HCT116 (cell line): ENCODE measurements at regions not wholly inside any gene's neighbourhood (a gene's known extent, or its start where the extent isn't known, plus 50 kb on each side); places are given as distances from the start of the nearest gene placed in this dataset.

Experiments
- ATAC-seq: fragments of 200-7000 bp; cut with Tn5 transposase; 2 replicates; pipeline ENCODE4 v1.9.1; 2020; ENCODE audit warnings: mild to moderate bottlenecking, moderate library complexity
- BruUV-seq: library from RNA; stranded (reverse); fragments of 400-500 nt; replicated peaks from 2 replicates; lab custom pipeline; 2021; lab: Mats Ljungman, UMichigan
- CTCF ChIA-PET: fragments of 300-600 bp; sonication (Branson Sonifier 250); formaldehyde crosslinking; loops from one replicate; lab custom pipeline; 2021; ENCODE audit warnings: antibody characterized with exemption; lab: Charles Lee
- POLR2A ChIA-PET: fragments of 300-600, 350-600 bp; sonication (Branson Sonifier 250); formaldehyde crosslinking; loops from one replicate; lab custom pipeline; 2021; ENCODE audit warnings: antibody characterized with exemption; lab: Charles Lee
- RAD21 ChIA-PET, 2 experiments: fragments of 300-600 bp; sonication (Branson Sonifier 250); formaldehyde crosslinking; loops; one replicate each; lab custom pipeline; 2023; ENCODE audit warnings: low total read pairs in 2 of 2; ENCODE audit not compliant: uncharacterized antibody in 2 of 2, unreplicated experiment in 2 of 2, low non-redundant PET in 1 of 2; lab: Charles Lee
- DNase-seq: peaks from one replicate; pipeline ENCODE4 v3.0.0-alpha.2; 2010; ENCODE audit warnings: low read depth, low spot score
- H2AFZ ChIP-seq: fragments of 200-600 bp; shearing (Covaris generic), sonication (generic); 2 replicates; pipeline ENCODE4 v1.6.1; 2017; ENCODE audit warnings: low read depth, mixed run types, mixed read lengths, antibody characterized with exemption, low read length; ENCODE audit not compliant: poor library complexity, severe bottlenecking
- H3K27ac ChIP-seq: 2 replicates; pipeline ENCODE4 v1.5.1; 2012; ENCODE audit warnings: low read depth, low read length
- H3K27me3 ChIP-seq: fragments of 200-600 bp; sonication (generic); 2 replicates; pipeline ENCODE4 v1.6.1; 2016; ENCODE audit warnings: mixed run types, low read length, mixed read lengths; ENCODE audit not compliant: insufficient read depth
- H3K36me3 ChIP-seq, 2 experiments: fragments of 200-500 bp in 1 of 2; fragments of 200-600 bp in 1 of 2; sonication (Bioruptor generic) in 1 of 2; sonication (generic) in 1 of 2; 2 replicates each; pipeline versions ENCODE4 v1.5.1 to v1.6.1; 2014 to 2016; ENCODE audit warnings: low read length in 2 of 2, inconsistent platforms in 1 of 2, mixed read lengths in 1 of 2, mixed run types in 1 of 2; ENCODE audit not compliant: insufficient read depth in 2 of 2, control insufficient read depth in 1 of 2
- H3K4me1 ChIP-seq, 2 experiments: fragments of 200-600 bp in 1 of 2; sonication (generic) in 1 of 2; 2 replicates each; pipeline versions ENCODE4 v1.5.1 to v1.6.1; 2012 to 2017; ENCODE audit warnings: low read length in 2 of 2, inconsistent platforms in 1 of 2, mild to moderate bottlenecking in 1 of 2, mixed read lengths in 1 of 2, mixed run types in 1 of 2, moderate library complexity in 1 of 2; ENCODE audit not compliant: insufficient read depth in 2 of 2, control insufficient read depth in 1 of 2
- H3K4me2 ChIP-seq: fragments of 200-600 bp; sonication (generic); 2 replicates; pipeline ENCODE4 v1.6.1; 2017; ENCODE audit warnings: mixed run types, low read length, mixed read lengths
- H3K4me3 ChIP-seq, 2 experiments: fragments of 200-600 bp in 1 of 2; sonication (generic) in 1 of 2; replicated peaks in 1 of 2; 2 replicates each; pipeline ENCODE4 v1.5.1; 2011 to 2016; ENCODE audit warnings: low read length in 2 of 2, control low read depth in 1 of 2, low read depth in 1 of 2, mild to moderate bottlenecking in 1 of 2, mixed read lengths in 1 of 2, mixed run types in 1 of 2
- H3K79me2 ChIP-seq: fragments of 200-600 bp; sonication (generic); 2 replicates; pipeline ENCODE4 v1.6.1; 2017; ENCODE audit warnings: mild to moderate bottlenecking, mixed run types, low read length, moderate library complexity, mixed read lengths; ENCODE audit not compliant: insufficient read depth
- H3K9ac ChIP-seq: fragments of 200-600 bp; sonication (generic); 2 replicates; pipeline ENCODE4 v1.6.1; 2016; ENCODE audit warnings: low read length, mixed read lengths
- H3K9me2 ChIP-seq: fragments of 200-600 bp; sonication (generic), shearing (Covaris generic); 2 replicates; pipeline ENCODE4 v1.6.1; 2017; ENCODE audit warnings: mixed run types, mild to moderate bottlenecking, moderate library complexity; ENCODE audit not compliant: insufficient read depth
- H3K9me3 ChIP-seq, 2 experiments: fragments of 200-500 bp in 1 of 2; fragments of 200-600 bp in 1 of 2; sonication (Bioruptor generic) in 1 of 2; sonication (generic) in 1 of 2; 2 replicates each; pipeline ENCODE4 v1.6.1; 2014 to 2017; ENCODE audit warnings: low read length in 2 of 2, mixed read lengths in 2 of 2, inconsistent platforms in 1 of 2, low read depth in 1 of 2, mild to moderate bottlenecking in 1 of 2, mixed run types in 1 of 2, moderate library complexity in 1 of 2; ENCODE audit not compliant: control insufficient read depth in 1 of 2, insufficient read depth in 1 of 2
- H4K20me1 ChIP-seq: fragments of 200-600 bp; sonication (generic), shearing (Covaris generic); 2 replicates; pipeline ENCODE4 v1.6.1; 2017; ENCODE audit warnings: mixed run types, mild to moderate bottlenecking, moderate library complexity; ENCODE audit not compliant: insufficient read depth
- ATF3 ChIP-seq: IDR thresholded peaks from 2 replicates; pipeline ENCODE4 v1.6.1; 2012
- CBX3 ChIP-seq: IDR thresholded peaks from 2 replicates; pipeline ENCODE4 v1.6.1; 2012; ENCODE audit warnings: low read depth
- CTCF ChIP-seq, 3 experiments: fragments of 200-600 bp in 1 of 3; sonication (generic) in 1 of 3; IDR thresholded peaks in 2 of 3; conservative IDR thresholded peaks in 1 of 3; 2 replicates each; pipeline ENCODE4 v1.5.1; 2012 to 2017; ENCODE audit warnings: low read depth in 2 of 3, low read length in 2 of 3, antibody characterized with exemption in 1 of 3, borderline replicate concordance in 1 of 3, control low read depth in 1 of 3, mild to moderate bottlenecking in 1 of 3, mixed read lengths in 1 of 3, mixed run types in 1 of 3, moderate library complexity in 1 of 3; ENCODE audit not compliant: insufficient read depth in 1 of 3
- EGR1 ChIP-seq: IDR thresholded peaks from 2 replicates; pipeline ENCODE4 v1.6.1; 2012; ENCODE audit warnings: low read depth
- ELF1 ChIP-seq: IDR thresholded peaks from 2 replicates; pipeline ENCODE4 v1.6.1; 2012; ENCODE audit warnings: low read depth, borderline replicate concordance
- EZH2phosphoT487 ChIP-seq: fragments of 200-600 bp; IDR thresholded peaks from 2 replicates; pipeline ENCODE4 v1.6.1; 2018; ENCODE audit warnings: antibody characterized with exemption, borderline replicate concordance
- FOSL1 ChIP-seq: IDR thresholded peaks from 2 replicates; pipeline ENCODE4 v1.6.1; 2012; ENCODE audit warnings: low read depth
- JUND ChIP-seq: IDR thresholded peaks from 2 replicates; pipeline ENCODE4 v1.6.1; 2012
- MAX ChIP-seq: IDR thresholded peaks from 2 replicates; pipeline ENCODE4 v1.6.1; 2012
- POLR2A ChIP-seq: IDR thresholded peaks from 2 replicates; pipeline ENCODE4 v1.7.0; 2011; ENCODE audit warnings: borderline replicate concordance; ENCODE audit not compliant: insufficient read depth, insufficient read length; ENCODE audit errors: extremely low read depth
- POLR2AphosphoS5 ChIP-seq: IDR thresholded peaks from 2 replicates; pipeline ENCODE4 v1.6.1; 2011; ENCODE audit warnings: mild to moderate bottlenecking, low read depth, low read length, moderate library complexity
- RAD21 ChIP-seq: IDR thresholded peaks from 2 replicates; pipeline ENCODE4 v1.6.1; 2012; ENCODE audit warnings: low read depth, mild to moderate bottlenecking
- REST ChIP-seq: IDR thresholded peaks from 2 replicates; pipeline ENCODE4 v1.6.1; 2012; ENCODE audit warnings: low read depth
- SRF ChIP-seq: IDR thresholded peaks from 2 replicates; pipeline ENCODE4 v1.6.1; 2012; ENCODE audit warnings: low read depth
- TCF7L2 ChIP-seq: IDR thresholded peaks from 2 replicates; pipeline ENCODE4 v1.7.0; 2011; ENCODE audit warnings: borderline replicate concordance, inconsistent platforms; ENCODE audit not compliant: insufficient read depth, insufficient read length; ENCODE audit errors: extremely low read depth
- YY1 ChIP-seq: IDR thresholded peaks from 2 replicates; pipeline ENCODE4 v1.6.1; 2011; ENCODE audit warnings: low read length, low read depth, moderate library complexity, mild to moderate bottlenecking; ENCODE audit not compliant: insufficient replicate concordance; ENCODE audit errors: extremely low read depth
- ZFX ChIP-seq: fragments of 450-650 bp; IDR thresholded peaks from 2 replicates; pipeline ENCODE4 v1.6.1; 2017
- ZNF274 ChIP-seq: fragments of 200-500 bp; sonication (Bioruptor generic); IDR thresholded peaks from 2 replicates; pipeline ENCODE4 v1.6.1; 2014; ENCODE audit warnings: mild to moderate bottlenecking, low read depth, low read length, inconsistent platforms
- intact Hi-C: fragments of 100-400 bp; cut with micrococcal nuclease; formaldehyde crosslinking; loops from 2 replicates; pipeline ENCODE4 v1.10.0; 2022

- TF ChIP-seq CTCF (IDR thresholded peaks at IDR 0.05 in 2 of 3, conservative IDR thresholded peaks at IDR 0.05 in 1 of 3; ENCODE audit: borderline replicate concordance in 1 of 3, insufficient read depth in 1 of 3, low read depth in 2 of 3, low read length in 2 of 3) (no peak), ELF1 (no peak), TCF7L2 (no peak)
Measured at GRCh38 chr10:60541451-60541850, 151.8 kb upstream of the ANK3 start (continued).

DNA sequence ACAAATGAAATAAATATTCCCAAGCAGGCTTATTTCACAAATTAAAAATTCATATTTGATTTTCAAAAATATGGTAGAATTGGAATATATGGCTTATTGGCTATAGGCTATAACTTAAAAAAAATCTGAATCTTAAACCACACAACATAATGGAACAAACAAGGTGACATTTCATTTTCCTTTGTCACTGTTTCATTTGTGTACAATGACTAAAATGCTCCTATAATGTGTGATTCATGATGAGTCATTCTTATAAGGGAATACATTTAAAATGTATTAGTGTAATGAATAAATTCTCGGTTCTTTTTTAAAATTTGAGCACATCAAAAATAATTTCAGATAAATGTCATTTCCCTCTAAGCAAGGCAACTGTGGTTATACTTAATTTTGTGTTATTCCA lies 148.0 kb upstream of the ANK3 start:
- POLR2A ChIA-PET: no interaction called here
- no peaks in the 10 kb centered on the region for H3K27me3 ChIP-seq
- intact Hi-C loops: no loop called here
- H4K20me1 ChIP-seq: no peaks in the 10 kb centered on the region
- CTCF ChIA-PET: no interaction called here
- no peaks in the 10 kb centered on the region for H3K36me3 ChIP-seq
- no peak overlapping the region; the same call in 1 of the 2 replicates for H3K27ac ChIP-seq
- BruUV-seq: no TSS peak
- no peak overlapping the region for H3K9ac ChIP-seq
- H3K4me1 ChIP-seq: peaks cover 7 to 25% of the 10 kb centered on the region in 2 experiments; a peak in 3 of 4 replicates
- DNase-seq (peak; percentile 37), ATAC-seq (no peak)
- H2AFZ ChIP-seq: no peak overlapping the region
- H3K4me3 ChIP-seq: no peak overlapping the region
- H3K79me2 ChIP-seq: no peaks in the 10 kb centered on the region
- H3K9me2 ChIP-seq: no peaks in the 10 kb centered on the region; the same call in 1 of the 2 replicates
- RAD21 ChIA-PET: no interaction called here
- no peaks in the 10 kb centered on the region for H3K9me3 ChIP-seq
- H3K4me2 ChIP-seq: peak overlapping the region; percentile 58
- TF ChIP-seq EZH2phosphoT487 (no peak), FOSL1 (peak; percentile 97), REST (no peak), ATF3 (0 out of 2 replicates have a peak, but pooled peaks have one; percentile 29), POLR2AphosphoS5 (no peak), RAD21 (no peak), CBX3 (peak; percentile 58; the same call in 1 of the 2 replicates), YY1 (no peak), POLR2A (no peak), SRF (peak; percentile 71; the same call in 1 of the 2 replicates), JUND (peak; percentile 85), ZNF274 (no peak), EGR1 (peak; percentile 47; the same call in 1 of the 2 replicates), CTCF (IDR thresholded peaks at IDR 0.05 in 2 of 3, conservative IDR thresholded peaks at IDR 0.05 in 1 of 3; ENCODE audit: borderline replicate concordance in 1 of 3, insufficient read depth in 1 of 3, low read depth in 2 of 3, low read length in 2 of 3) (no peak), ZFX (no peak), MAX (no peak)
